DND-41 (cell line): ENCODE measurements at regions not wholly inside any gene's neighbourhood (a gene's known extent, or its start where the extent isn't known, plus 50 kb on each side); places are given as distances from the start of the nearest gene placed in this dataset.

Source experiments
- ATAC-seq: fragments of 200-7000 bp; cut with Tn5 transposase; 3 replicates; pipeline ENCODE4 v1.9.1; 2021; ENCODE audit warnings: low read depth; ENCODE audit not compliant: insufficient read depth
- DNase-seq: peaks from one replicate; pipeline ENCODE4 v3.0.0-alpha.2; 2020
- H2AFZ ChIP-seq: 2 replicates; pipeline ENCODE4 v1.6.0; 2012; ENCODE audit warnings: low read depth, low read length
- H3K27ac ChIP-seq: 2 replicates; pipeline ENCODE4 v1.5.1; 2012; ENCODE audit warnings: low read length, inconsistent platforms
- H3K27me3 ChIP-seq: fragments of 200-600 bp; sonication (generic); 2 replicates; pipeline ENCODE4 v1.6.0; 2012; ENCODE audit warnings: low read length, mild to moderate bottlenecking, inconsistent platforms; ENCODE audit not compliant: insufficient read depth, poor library complexity
- H3K36me3 ChIP-seq: 2 replicates; pipeline ENCODE4 v1.5.1; 2012; ENCODE audit warnings: low read length, inconsistent platforms; ENCODE audit not compliant: insufficient read depth
- H3K4me1 ChIP-seq: 2 replicates; pipeline ENCODE4 v1.5.1; 2012; ENCODE audit warnings: mild to moderate bottlenecking, low read length; ENCODE audit not compliant: insufficient read depth
- H3K4me2 ChIP-seq: 2 replicates; pipeline ENCODE4 v1.6.0; 2012; ENCODE audit warnings: mild to moderate bottlenecking, moderate library complexity, low read length, inconsistent platforms; ENCODE audit not compliant: insufficient read depth
- H3K4me3 ChIP-seq, 2 experiments: fragments of 200-600 bp in 1 of 2; shearing (Covaris generic) in 1 of 2; 2 replicates each; pipeline ENCODE4 v1.5.1; 2012 to 2016; ENCODE audit warnings: inconsistent platforms in 2 of 2, low read length in 2 of 2, mild to moderate bottlenecking in 2 of 2, low read depth in 1 of 2, moderate library complexity in 1 of 2
- H3K79me2 ChIP-seq: 2 replicates; pipeline ENCODE4 v1.6.0; 2012; ENCODE audit warnings: low read length, inconsistent platforms; ENCODE audit not compliant: insufficient read depth
- H3K9ac ChIP-seq: 2 replicates; pipeline ENCODE4 v1.6.0; 2012; ENCODE audit warnings: low read depth, mild to moderate bottlenecking, inconsistent platforms, low read length, moderate library complexity
- H3K9me3 ChIP-seq: 2 replicates; pipeline ENCODE4 v1.5.1; 2012; ENCODE audit warnings: low read length, moderate library complexity, mild to moderate bottlenecking, inconsistent platforms; ENCODE audit not compliant: insufficient read depth, severe bottlenecking
- H4K20me1 ChIP-seq: 2 replicates; pipeline ENCODE4 v1.6.0; 2012; ENCODE audit warnings: low read length; ENCODE audit not compliant: insufficient read depth
- EZH2 ChIP-seq: IDR thresholded peaks from 3 replicates; pipeline ENCODE4 v1.6.1; 2012; ENCODE audit warnings: borderline replicate concordance, low read depth, mild to moderate bottlenecking, moderate library complexity, low read length, inconsistent platforms; ENCODE audit not compliant: severe bottlenecking
- TF ChIP-seq, protein P1 (sequence below): IDR thresholded peaks from 2 replicates; pipeline ENCODE4 v1.5.1; 2012; ENCODE audit warnings: borderline replicate concordance, low read length, moderate library complexity, mild to moderate bottlenecking; ENCODE audit not compliant: poor library complexity, severe bottlenecking; ENCODE audit errors: extremely low read depth

DNA sequence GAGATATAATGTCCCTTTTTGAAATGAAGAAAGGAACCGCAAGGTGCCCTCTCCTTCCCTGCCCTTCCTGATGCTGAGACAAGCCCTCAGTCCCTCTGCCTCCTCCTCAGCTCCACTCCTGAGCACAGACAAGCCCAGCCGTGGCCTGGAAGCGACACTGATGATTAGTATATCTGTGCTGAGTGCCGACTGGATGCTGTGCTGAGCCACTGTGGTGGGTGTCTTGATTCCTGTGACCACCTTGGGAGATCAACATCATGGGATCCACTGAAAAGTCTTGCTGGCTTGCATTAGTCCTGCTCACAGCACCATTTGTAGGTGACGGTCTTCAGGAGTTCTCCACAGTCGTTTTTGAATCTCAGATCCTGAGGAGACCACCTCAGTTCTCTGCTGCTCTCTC, 59.5 kb upstream of the HGFAC start:
- Histone ChIP-seq H3K4me1 (no peaks in the 10 kb centered on the region), H3K79me2 (no peaks in the 10 kb centered on the region), H3K9me3 (peaks cover 18% of the 10 kb centered on the region), H3K4me3 (no peak overlapping the region), H3K36me3 (no peaks in the 10 kb centered on the region), H4K20me1 (peaks cover 14% of the 10 kb centered on the region), H3K4me2 (no peak overlapping the region), H3K27ac (no peak overlapping the region), H3K27me3 (no peaks in the 10 kb centered on the region), H3K9ac (no peak overlapping the region), H2AFZ (no peak overlapping the region)
- ATAC-seq (no peak), DNase-seq (no peak)
- TF ChIP-seq EZH2, result no peak
- TF ChIP-seq, protein P1, sequence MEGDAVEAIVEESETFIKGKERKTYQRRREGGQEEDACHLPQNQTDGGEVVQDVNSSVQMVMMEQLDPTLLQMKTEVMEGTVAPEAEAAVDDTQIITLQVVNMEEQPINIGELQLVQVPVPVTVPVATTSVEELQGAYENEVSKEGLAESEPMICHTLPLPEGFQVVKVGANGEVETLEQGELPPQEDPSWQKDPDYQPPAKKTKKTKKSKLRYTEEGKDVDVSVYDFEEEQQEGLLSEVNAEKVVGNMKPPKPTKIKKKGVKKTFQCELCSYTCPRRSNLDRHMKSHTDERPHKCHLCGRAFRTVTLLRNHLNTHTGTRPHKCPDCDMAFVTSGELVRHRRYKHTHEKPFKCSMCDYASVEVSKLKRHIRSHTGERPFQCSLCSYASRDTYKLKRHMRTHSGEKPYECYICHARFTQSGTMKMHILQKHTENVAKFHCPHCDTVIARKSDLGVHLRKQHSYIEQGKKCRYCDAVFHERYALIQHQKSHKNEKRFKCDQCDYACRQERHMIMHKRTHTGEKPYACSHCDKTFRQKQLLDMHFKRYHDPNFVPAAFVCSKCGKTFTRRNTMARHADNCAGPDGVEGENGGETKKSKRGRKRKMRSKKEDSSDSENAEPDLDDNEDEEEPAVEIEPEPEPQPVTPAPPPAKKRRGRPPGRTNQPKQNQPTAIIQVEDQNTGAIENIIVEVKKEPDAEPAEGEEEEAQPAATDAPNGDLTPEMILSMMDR, result no peak

DNA sequence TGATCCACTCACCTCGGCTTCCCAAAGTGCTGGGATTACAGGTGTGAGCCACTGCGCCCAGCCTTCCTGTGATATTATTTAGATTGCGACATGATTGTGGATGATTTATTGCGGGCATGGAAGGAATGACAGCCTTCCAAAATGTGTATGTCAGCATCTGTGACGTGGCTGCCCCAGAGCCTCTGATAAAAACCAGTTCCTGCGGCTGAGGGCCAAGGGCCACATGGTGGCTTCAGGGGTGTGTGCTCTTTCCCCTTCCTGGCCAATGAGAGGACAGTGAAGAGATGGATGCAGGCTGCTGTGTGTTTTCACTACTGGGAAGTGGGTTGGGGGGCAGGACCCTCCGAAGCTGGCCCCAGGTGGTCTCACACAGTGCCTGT, 57.4 kb upstream of the HGFAC start:
- no peak overlapping the region for H3K9ac ChIP-seq
- H3K9me3 ChIP-seq, result peaks cover 13% of the 10 kb centered on the region
- peaks cover 14% of the 10 kb centered on the region for H4K20me1 ChIP-seq
- TF ChIP-seq, protein P1, result no peak
- TF ChIP-seq EZH2, result no peak
- no peak overlapping the region for H2AFZ ChIP-seq
- no peak overlapping the region for H3K4me2 ChIP-seq
- no peaks in the 10 kb centered on the region for H3K36me3 ChIP-seq
- H3K79me2 ChIP-seq, result no peaks in the 10 kb centered on the region
- ATAC-seq (no peak), DNase-seq (no peak)
- H3K4me1 ChIP-seq, result no peaks in the 10 kb centered on the region
- no peak overlapping the region for H3K27ac ChIP-seq
- no peaks in the 10 kb centered on the region for H3K27me3 ChIP-seq
- no peak overlapping the region for H3K4me3 ChIP-seq

DNA sequence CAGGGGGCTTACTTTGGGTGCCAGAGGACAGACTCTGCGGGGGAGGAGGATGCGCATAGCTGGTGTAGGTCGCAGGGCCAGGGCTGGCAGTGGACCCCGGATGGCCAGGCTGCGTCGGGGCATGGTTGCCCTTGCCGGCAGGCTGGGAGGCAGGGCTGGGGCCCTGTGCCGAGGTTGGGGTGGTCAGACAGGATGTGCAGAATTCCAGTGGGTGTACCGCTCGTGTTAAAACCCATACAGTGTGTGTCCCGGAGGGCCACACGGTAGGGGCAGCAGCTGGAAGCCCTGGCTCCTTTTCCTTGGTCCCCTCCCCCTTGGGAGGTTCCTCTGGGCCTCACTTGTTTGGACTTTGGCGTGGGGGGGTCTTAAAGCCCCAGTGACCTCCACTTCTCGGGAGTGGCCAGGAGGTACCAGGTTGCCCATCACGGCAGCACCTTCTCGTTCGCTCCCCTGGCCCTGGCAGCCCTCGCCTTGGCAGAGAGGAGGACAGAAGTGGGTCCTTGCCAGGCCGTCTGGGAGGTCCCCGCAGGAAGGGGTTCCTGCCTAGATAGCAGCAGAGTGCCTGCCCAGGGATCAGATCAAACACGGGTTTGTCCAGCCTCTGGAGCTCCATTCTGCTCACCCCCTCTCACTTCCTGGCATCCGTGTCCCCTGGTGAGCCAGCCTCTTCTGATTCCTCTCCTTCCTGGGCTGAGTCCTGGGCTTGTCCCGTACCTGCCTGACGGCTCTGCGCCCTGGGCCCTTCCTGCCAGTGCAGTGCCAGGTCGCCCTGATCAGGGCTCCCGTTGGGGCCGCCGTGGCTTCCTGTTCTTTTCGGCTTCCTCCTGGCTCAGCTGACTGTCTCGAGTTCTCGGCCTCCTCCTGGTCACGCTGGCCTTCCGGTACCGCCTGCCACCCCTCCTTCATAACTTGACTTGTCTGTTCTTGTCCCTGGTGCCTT, 56.7 kb upstream of the HGFAC start:
- Histone ChIP-seq H3K79me2 (no peaks in the 10 kb centered on the region), H3K27ac (no peak overlapping the region), H3K27me3 (no peaks in the 10 kb centered on the region), H3K4me3 (no peak overlapping the region), H3K4me2 (no peak overlapping the region), H3K9me3 (peaks cover 7% of the 10 kb centered on the region), H3K36me3 (no peaks in the 10 kb centered on the region), H2AFZ (no peak overlapping the region), H4K20me1 (peaks cover 14% of the 10 kb centered on the region), H3K4me1 (no peaks in the 10 kb centered on the region), H3K9ac (no peak overlapping the region)
- ATAC-seq, result no peak
- TF ChIP-seq, protein P1, result no peak
- TF ChIP-seq EZH2, result no peak
- no peak for DNase-seq
